HFFc6 (cell line): ENCODE measurements at regions not wholly inside any gene's neighbourhood (a gene's known extent, or its start where the extent isn't known, plus 50 kb on each side); places are given as distances from the start of the nearest gene placed in this dataset.
A peak's percentile ranks its signal among the peaks of the same experiment; 100 is the strongest.

Source experiments
- DNase-seq: peaks from one replicate; pipeline ENCODE4 v3.0.0-alpha.2; 2018
- H3K27ac Mint-ChIP-seq: 2 replicates; pipeline ENCODE4 v1.8.0; 2020; ENCODE audit warnings: mild to moderate bottlenecking, mixed read lengths
- H3K27me3 Mint-ChIP-seq: 2 replicates; pipeline ENCODE4 v1.8.0; 2021; ENCODE audit warnings: mild to moderate bottlenecking, moderate library complexity, mixed read lengths; ENCODE audit not compliant: insufficient read depth
- H3K36me3 Mint-ChIP-seq: 2 replicates; pipeline ENCODE4 v1.8.0; 2021; ENCODE audit warnings: low read depth, mixed read lengths
- H3K4me1 Mint-ChIP-seq: 2 replicates; pipeline ENCODE4 v1.8.0; 2020; ENCODE audit warnings: low read depth, mixed read lengths
- H3K4me3 Mint-ChIP-seq: 2 replicates; pipeline ENCODE4 v1.8.0; 2020; ENCODE audit warnings: mild to moderate bottlenecking, moderate library complexity, mixed read lengths
- H3K9me3 Mint-ChIP-seq: 2 replicates; pipeline ENCODE4 v1.8.0; 2020; ENCODE audit warnings: mild to moderate bottlenecking, mixed read lengths
- TF ChIP-seq, protein P1 (sequence below): fragments of 200-600 bp; sonication (generic); IDR thresholded peaks from 2 replicates; pipeline ENCODE4 v1.5.0; 2021; ENCODE audit warnings: antibody characterized with exemption, mild to moderate bottlenecking

DNA sequence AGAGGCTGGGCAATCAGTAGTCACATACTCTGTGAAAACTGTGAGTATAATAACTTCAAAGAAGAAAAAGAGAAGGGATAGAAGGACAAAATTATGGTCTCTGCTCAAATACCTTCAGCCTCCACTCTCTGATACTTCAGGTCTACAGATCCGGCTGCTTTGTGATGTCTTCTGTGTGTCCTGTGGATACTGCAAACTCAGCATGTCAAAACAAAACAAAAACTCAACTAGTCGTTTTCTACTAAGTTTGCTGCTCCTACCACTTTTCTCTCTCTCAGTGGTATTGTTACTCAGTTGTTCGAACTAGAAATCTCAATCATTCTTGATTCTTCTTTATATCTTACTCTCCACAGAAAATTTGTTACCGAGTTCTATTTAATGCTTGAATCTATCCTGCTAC is 202.4 kb upstream of the ANK2 start:
- H3K4me1 Mint-ChIP-seq, result no peaks in the 10 kb centered on the region
- no peaks in the 10 kb centered on the region; the same call in 1 of the 2 replicates for H3K36me3 Mint-ChIP-seq
- TF ChIP-seq, protein P1, sequence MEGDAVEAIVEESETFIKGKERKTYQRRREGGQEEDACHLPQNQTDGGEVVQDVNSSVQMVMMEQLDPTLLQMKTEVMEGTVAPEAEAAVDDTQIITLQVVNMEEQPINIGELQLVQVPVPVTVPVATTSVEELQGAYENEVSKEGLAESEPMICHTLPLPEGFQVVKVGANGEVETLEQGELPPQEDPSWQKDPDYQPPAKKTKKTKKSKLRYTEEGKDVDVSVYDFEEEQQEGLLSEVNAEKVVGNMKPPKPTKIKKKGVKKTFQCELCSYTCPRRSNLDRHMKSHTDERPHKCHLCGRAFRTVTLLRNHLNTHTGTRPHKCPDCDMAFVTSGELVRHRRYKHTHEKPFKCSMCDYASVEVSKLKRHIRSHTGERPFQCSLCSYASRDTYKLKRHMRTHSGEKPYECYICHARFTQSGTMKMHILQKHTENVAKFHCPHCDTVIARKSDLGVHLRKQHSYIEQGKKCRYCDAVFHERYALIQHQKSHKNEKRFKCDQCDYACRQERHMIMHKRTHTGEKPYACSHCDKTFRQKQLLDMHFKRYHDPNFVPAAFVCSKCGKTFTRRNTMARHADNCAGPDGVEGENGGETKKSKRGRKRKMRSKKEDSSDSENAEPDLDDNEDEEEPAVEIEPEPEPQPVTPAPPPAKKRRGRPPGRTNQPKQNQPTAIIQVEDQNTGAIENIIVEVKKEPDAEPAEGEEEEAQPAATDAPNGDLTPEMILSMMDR, result no peak
- no peak overlapping the region for H3K27ac Mint-ChIP-seq
- no peak for DNase-seq
- no peaks in the 10 kb centered on the region for H3K9me3 Mint-ChIP-seq
- peaks cover 2% of the 10 kb centered on the region; the same call in 1 of the 2 replicates for H3K27me3 Mint-ChIP-seq
- no peak overlapping the region for H3K4me3 Mint-ChIP-seq

DNA sequence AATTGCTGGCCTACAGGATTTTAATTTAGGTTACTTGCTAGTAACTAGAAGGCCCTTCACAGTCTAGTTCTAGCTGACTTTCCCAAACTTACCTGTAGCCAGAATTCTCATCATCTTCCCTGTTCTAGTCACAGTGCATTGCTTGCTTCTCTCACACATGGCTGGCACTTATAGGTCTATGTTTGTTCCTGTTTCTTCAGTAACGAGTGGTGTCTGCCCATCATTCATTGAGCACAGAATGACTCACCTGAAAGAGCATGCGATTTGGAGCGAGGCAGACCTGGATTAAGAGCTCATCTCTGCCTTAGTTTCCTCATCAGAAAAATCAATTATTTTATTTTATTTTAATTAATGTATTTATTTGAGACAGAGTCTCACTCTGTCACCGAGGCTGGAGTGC is 201.7 kb upstream of the ANK2 start:
- no peaks in the 10 kb centered on the region; the same call in 1 of the 2 replicates for H3K36me3 Mint-ChIP-seq
- TF ChIP-seq, protein P1, result no peak
- no peak for DNase-seq
- H3K4me1 Mint-ChIP-seq, result no peaks in the 10 kb centered on the region
- H3K27me3 Mint-ChIP-seq, result peaks cover 2% of the 10 kb centered on the region; the same call in 1 of the 2 replicates
- H3K9me3 Mint-ChIP-seq, result no peaks in the 10 kb centered on the region
- no peak overlapping the region for H3K27ac Mint-ChIP-seq
- no peak overlapping the region for H3K4me3 Mint-ChIP-seq

DNA sequence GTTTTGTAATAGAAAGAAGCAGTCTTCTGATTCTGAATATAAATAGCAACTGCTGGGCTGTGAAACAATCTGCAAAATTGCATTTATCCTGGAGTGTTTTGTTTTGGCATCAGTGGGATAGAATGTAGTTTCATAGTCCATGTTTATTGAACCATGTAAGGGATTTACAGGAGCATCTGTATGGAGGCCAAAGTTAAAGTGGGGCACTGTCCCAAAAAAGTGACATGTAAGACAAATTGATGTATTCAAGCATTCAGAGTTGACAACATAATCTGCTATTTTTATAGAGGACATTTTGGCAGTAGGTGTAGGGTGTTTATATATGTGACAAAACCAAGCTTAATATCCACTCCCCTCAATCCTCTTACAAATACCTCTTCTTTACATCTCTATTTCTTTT is 200.5 kb upstream of the ANK2 start:
- TF ChIP-seq, protein P1, result no peak
- Mint-ChIP-seq H3K4me1 (no peaks in the 10 kb centered on the region), H3K36me3 (no peaks in the 10 kb centered on the region; the same call in 1 of the 2 replicates), H3K4me3 (no peak overlapping the region), H3K27me3 (peaks cover 2% of the 10 kb centered on the region; the same call in 1 of the 2 replicates), H3K9me3 (no peaks in the 10 kb centered on the region), H3K27ac (no peak overlapping the region)
- no peak for DNase-seq

DNA sequence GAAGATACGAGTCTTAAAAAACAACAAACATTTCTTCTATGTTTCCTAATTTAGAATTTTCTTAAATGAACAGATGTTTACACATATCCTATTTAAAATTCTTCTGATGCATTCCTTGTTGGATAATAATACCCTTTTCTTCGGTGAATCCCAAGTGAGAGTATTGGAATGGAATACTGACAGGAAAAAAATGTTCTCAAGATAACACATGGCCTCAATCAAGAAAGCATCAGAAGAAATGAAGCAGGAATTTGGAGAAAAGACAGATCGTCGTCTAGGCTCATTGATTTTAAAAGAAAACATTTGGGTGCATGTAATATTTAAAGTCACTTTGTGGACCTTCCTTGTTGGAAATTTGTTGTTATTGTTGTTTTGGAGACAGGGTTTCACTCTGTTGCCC is 196.9 kb upstream of the ANK2 start:
- Mint-ChIP-seq H3K27me3 (peaks cover 2% of the 10 kb centered on the region; the same call in 1 of the 2 replicates), H3K4me3 (no peak overlapping the region), H3K4me1 (peaks cover 12% of the 10 kb centered on the region), H3K9me3 (no peaks in the 10 kb centered on the region), H3K36me3 (no peaks in the 10 kb centered on the region; the same call in 1 of the 2 replicates), H3K27ac (no peak overlapping the region)
- no peak for DNase-seq
- TF ChIP-seq, protein P1, result no peak

DNA sequence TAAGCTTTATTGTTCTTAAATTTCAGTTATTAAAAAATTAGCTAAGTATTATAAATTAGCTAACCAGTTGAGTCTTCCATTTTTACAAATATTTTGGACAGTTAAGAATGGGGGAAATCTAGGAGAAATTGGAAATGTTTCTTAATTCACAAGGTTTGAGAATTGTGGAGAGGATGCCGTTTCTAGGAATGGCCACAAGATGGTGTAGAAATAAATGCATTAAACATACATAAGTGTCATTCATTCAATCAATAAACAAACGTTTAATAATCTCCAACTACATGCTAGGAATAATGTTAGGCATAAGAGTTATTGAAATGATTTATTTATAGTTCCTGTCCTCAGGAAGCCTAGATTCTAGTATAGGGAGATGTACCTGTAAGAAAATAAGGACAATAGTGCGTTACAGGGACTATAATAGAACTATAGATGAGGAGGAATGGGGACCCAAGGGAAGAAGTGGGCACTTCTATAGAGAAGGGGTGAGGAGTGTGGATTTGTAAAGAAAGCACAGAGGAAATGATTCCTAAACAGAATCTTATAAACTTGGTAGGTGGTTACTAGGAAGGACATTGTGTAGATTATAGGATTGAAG is 195.7 kb upstream of the ANK2 start:
- Mint-ChIP-seq H3K4me1 (peaks cover 16% of the 10 kb centered on the region), H3K36me3 (no peaks in the 10 kb centered on the region; the same call in 1 of the 2 replicates)
- DNase-seq, result no peak

More for the DNA sequence above, 195.7 kb upstream of the ANK2 start:
- Mint-ChIP-seq H3K27me3 (peaks cover 2% of the 10 kb centered on the region; the same call in 1 of the 2 replicates), H3K4me3 (no peak overlapping the region), H3K9me3 (no peaks in the 10 kb centered on the region), H3K27ac (no peak overlapping the region)
- TF ChIP-seq, protein P1, result peak; percentile 81
